LNCAP (cell line): ENCODE measurements at regions not wholly inside any gene's neighbourhood (a gene's known extent, or its start where the extent isn't known, plus 50 kb on each side); places are given as distances from the start of the nearest gene placed in this dataset.

Source experiments
- CTCF ChIP-seq: fragments of 450-650 bp; IDR thresholded peaks from 2 replicates; pipeline ENCODE4 v1.5.1; 2017; ENCODE audit warnings: mild to moderate bottlenecking

GRCh38 chr19:32097620-32098019 lies 247.8 kb upstream of the ZNF507 start:
- TF ChIP-seq CTCF = no peak

GRCh38 chr19:32098968-32099367 lies 246.4 kb upstream of the ZNF507 start:
- no peak for TF ChIP-seq CTCF

GRCh38 chr19:32101206-32101605 lies 244.2 kb upstream of the ZNF507 start:
- TF ChIP-seq CTCF = no peak

GRCh38 chr19:32103541-32103940 lies 241.9 kb upstream of the ZNF507 start:
- no peak for TF ChIP-seq CTCF

GRCh38 chr19:32104153-32104849 lies 241.1 kb upstream of the ZNF507 start:
- TF ChIP-seq CTCF = no peak

- TF ChIP-seq CTCF = no peak
Measured at GRCh38 chr19:32104850-32105235, 240.6 kb upstream of the ZNF507 start.

- TF ChIP-seq CTCF = no peak
Measured at GRCh38 chr19:32105527-32106310, 239.7 kb upstream of the ZNF507 start.
